SK-N-SH (cell line): ENCODE measurements at regions not wholly inside any gene's neighbourhood (a gene's known extent, or its start where the extent isn't known, plus 50 kb on each side); places are given as distances from the start of the nearest gene placed in this dataset.

Source experiments
- CTCF ChIA-PET: fragments of 300-600, 350-600 bp; formaldehyde crosslinking; extraction: SDS; loops from one replicate; lab custom pipeline; 2021; lab: Yijun Ruan, JAX
- POLR2A ChIA-PET: fragments of 350-600 bp; sonication (Branson Sonifier 250); formaldehyde crosslinking; extraction: SDS; loops from one replicate; lab custom pipeline; 2020; ENCODE audit warnings: antibody characterized with exemption, inconsistent platforms; lab: Yijun Ruan, JAX
- DNase-seq: peaks from one replicate; pipeline ENCODE4 v3.0.0; 2012
- H2AFZ ChIP-seq: fragments of 200-600 bp; sonication (generic); 2 replicates; pipeline ENCODE4 v1.8.1; 2016; ENCODE audit warnings: antibody characterized with exemption, mild to moderate bottlenecking, low read depth
- H3F3A ChIP-seq: fragments of 200-600 bp; sonication (generic); replicated peaks from 2 replicates; pipeline ENCODE3; 2016; ENCODE audit warnings: antibody characterized with exemption, mild to moderate bottlenecking; ENCODE audit not compliant: insufficient read depth
- H3K27ac ChIP-seq, 2 experiments: fragments of 200-500 bp in 1 of 2; fragments of 200-600 bp in 1 of 2; sonication (Bioruptor generic) in 1 of 2; sonication (generic), shearing (Covaris generic) in 1 of 2; 2 replicates each; pipeline versions ENCODE4 v1.5.1 to v1.6.1; 2014 to 2016; ENCODE audit warnings: low read depth in 2 of 2, inconsistent platforms in 1 of 2, low read length in 1 of 2, mild to moderate bottlenecking in 1 of 2, mixed read lengths in 1 of 2
- H3K27me3 ChIP-seq: fragments of 200-600 bp; sonication (generic), shearing (Covaris generic); 2 replicates; pipeline ENCODE4 v1.6.1; 2016; ENCODE audit warnings: mixed run types; ENCODE audit not compliant: insufficient read depth
- H3K36me3 ChIP-seq, 2 experiments: fragments of 200-500 bp in 1 of 2; fragments of 200-600 bp in 1 of 2; sonication (Bioruptor generic) in 1 of 2; sonication (generic) in 1 of 2; replicated peaks in 1 of 2; 2 replicates each; pipeline versions ENCODE3 to v1.5.1; 2014 to 2016; ENCODE audit warnings: low read length in 1 of 2, mild to moderate bottlenecking in 1 of 2; ENCODE audit not compliant: insufficient read depth in 2 of 2, control insufficient read depth in 1 of 2
- H3K4me1 ChIP-seq, 2 experiments: fragments of 200-500 bp in 1 of 2; fragments of 200-600 bp in 1 of 2; sonication (Bioruptor generic) in 1 of 2; sonication (generic), shearing (Covaris generic) in 1 of 2; 2 replicates each; pipeline versions ENCODE4 v1.5.1 to v1.6.1; 2014 to 2016; ENCODE audit warnings: low read depth in 1 of 2, low read length in 1 of 2, mixed run types in 1 of 2; ENCODE audit not compliant: insufficient read depth in 2 of 2, control insufficient read depth in 1 of 2
- H3K4me2 ChIP-seq: fragments of 200-600 bp; sonication (generic), shearing (Covaris generic); 2 replicates; pipeline ENCODE4 v1.6.1; 2017; ENCODE audit warnings: mixed run types
- H3K4me3 ChIP-seq, 2 experiments: fragments of 200-500 bp in 1 of 2; fragments of 200-600 bp in 1 of 2; sonication (Bioruptor generic) in 1 of 2; sonication (generic), shearing (Covaris generic) in 1 of 2; 2 replicates each; pipeline versions ENCODE4 v1.5.1 to v1.8.1; 2014 to 2016; ENCODE audit warnings: low read depth in 2 of 2, inconsistent platforms in 1 of 2, low read length in 1 of 2, mild to moderate bottlenecking in 1 of 2, mixed read lengths in 1 of 2, moderate library complexity in 1 of 2
- H3K79me2 ChIP-seq: fragments of 200-600 bp; sonication (generic); 2 replicates; pipeline ENCODE4 v1.8.1; 2017; ENCODE audit warnings: mild to moderate bottlenecking; ENCODE audit not compliant: insufficient read depth
- H3K9ac ChIP-seq: fragments of 200-600 bp; sonication (generic); 2 replicates; pipeline ENCODE4 v1.6.1; 2017; ENCODE audit warnings: mixed run types
- H3K9me2 ChIP-seq: fragments of 200-600 bp; sonication (generic); 2 replicates; pipeline ENCODE4 v1.6.1; 2017; ENCODE audit warnings: mixed run types
- H3K9me3 ChIP-seq: fragments of 200-600 bp; sonication (generic); 2 replicates; pipeline ENCODE4 v1.6.1; 2017; ENCODE audit warnings: mixed run types, mild to moderate bottlenecking, moderate library complexity
- H4K20me1 ChIP-seq: fragments of 200-600 bp; sonication (generic); 2 replicates; pipeline ENCODE4 v1.6.1; 2017; ENCODE audit warnings: mild to moderate bottlenecking, mixed run types; ENCODE audit not compliant: insufficient read depth
- CHD2 ChIP-seq: fragments of 150-350 bp; IDR thresholded peaks from 2 replicates; pipeline ENCODE4 v1.6.1; 2018; ENCODE audit warnings: low read length; ENCODE audit not compliant: partially characterized antibody
- ELF1 ChIP-seq: IDR thresholded peaks from 2 replicates; pipeline ENCODE4 v1.4.0; 2012
- FOSL2 ChIP-seq: IDR thresholded peaks from 2 replicates; pipeline ENCODE4 v1.4.0; 2012; ENCODE audit warnings: low read depth, mild to moderate bottlenecking, moderate library complexity, borderline replicate concordance
- FOXM1 ChIP-seq: IDR thresholded peaks from 2 replicates; pipeline ENCODE4 v1.4.0; 2012; ENCODE audit warnings: low read depth, mild to moderate bottlenecking
- GABPA ChIP-seq: IDR thresholded peaks from 2 replicates; pipeline ENCODE4 v1.4.0; 2012; ENCODE audit warnings: low read depth, mild to moderate bottlenecking
- GATA2 ChIP-seq: sonication (generic); formaldehyde crosslinking; IDR thresholded peaks from 2 replicates; pipeline ENCODE4 v1.5.0; 2020; ENCODE audit warnings: mild to moderate bottlenecking, missing genetic modification reagents
- JUND ChIP-seq: IDR thresholded peaks from 2 replicates; pipeline ENCODE4 v1.4.0; 2012
- RFX5 ChIP-seq: IDR thresholded peaks from 2 replicates; pipeline ENCODE4 v1.6.1; 2012; ENCODE audit warnings: mild to moderate bottlenecking, improper control_type of control experiment, low read length
- SIN3A ChIP-seq: IDR thresholded peaks from 2 replicates; pipeline ENCODE4 v1.6.1; 2012; ENCODE audit warnings: low read depth, mild to moderate bottlenecking, low read length, moderate library complexity, borderline replicate concordance
- TAF1 ChIP-seq: IDR thresholded peaks from 2 replicates; pipeline ENCODE4 v1.6.1; 2012; ENCODE audit warnings: low read depth, mild to moderate bottlenecking, low read length, moderate library complexity, borderline replicate concordance
- TCF12 ChIP-seq: IDR thresholded peaks from 2 replicates; pipeline ENCODE4 v1.4.0; 2012
- WGBS: methylation state at CpG from one replicate; pipeline ENCODE4 v1.1.6; 2017; ENCODE audit warnings: low lambda C conversion rate; 5-methylcytosine and 5-hydroxymethylcytosine counted together
- TF ChIP-seq, protein P1 (sequence below): IDR thresholded peaks from 2 replicates; pipeline ENCODE4 v1.4.0; 2012; ENCODE audit warnings: low read depth
- TF ChIP-seq, protein P2 (sequence below): fragments of 150-350 bp; IDR thresholded peaks from 2 replicates; pipeline ENCODE4 v1.6.1; 2016; ENCODE audit warnings: mild to moderate bottlenecking, low read depth, low read length
- TF ChIP-seq, protein P3 (sequence below): IDR thresholded peaks from 2 replicates; pipeline ENCODE4 v1.6.1; 2012; ENCODE audit warnings: mild to moderate bottlenecking, low read depth, low read length, moderate library complexity
- TF ChIP-seq, protein P4 (sequence below): IDR thresholded peaks from 2 replicates; pipeline ENCODE4; 2012

DNA sequence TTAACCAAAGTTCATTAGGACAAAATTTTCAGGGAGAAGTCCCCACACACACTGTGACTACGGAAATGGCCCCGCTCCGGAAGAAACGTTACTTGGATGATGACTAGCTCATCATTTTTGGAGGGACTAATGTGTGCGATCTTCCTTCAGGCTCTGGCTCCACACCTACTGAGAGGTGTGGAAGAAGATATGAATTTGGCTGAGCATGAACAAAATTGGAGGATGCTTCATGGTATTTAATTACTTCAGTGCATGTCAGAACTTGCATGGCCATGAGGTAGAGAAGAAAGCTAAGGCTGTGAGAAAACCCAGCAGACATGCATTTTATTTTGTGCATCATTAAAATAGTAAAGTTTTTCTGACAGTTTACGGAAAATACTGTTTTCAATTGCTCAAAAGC is 202.1 kb upstream of the TLE4 start:
- no peak overlapping the region for H3K4me2 ChIP-seq
- no peak overlapping the region for H3K4me3 ChIP-seq
- TF ChIP-seq FOXM1, result no peak
- TF ChIP-seq SIN3A, result no peak
- no peak for TF ChIP-seq JUND
- TF ChIP-seq FOSL2, result no peak
- TF ChIP-seq, protein P1, sequence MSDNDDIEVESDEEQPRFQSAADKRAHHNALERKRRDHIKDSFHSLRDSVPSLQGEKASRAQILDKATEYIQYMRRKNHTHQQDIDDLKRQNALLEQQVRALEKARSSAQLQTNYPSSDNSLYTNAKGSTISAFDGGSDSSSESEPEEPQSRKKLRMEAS, result no peak
- TF ChIP-seq, protein P2, sequence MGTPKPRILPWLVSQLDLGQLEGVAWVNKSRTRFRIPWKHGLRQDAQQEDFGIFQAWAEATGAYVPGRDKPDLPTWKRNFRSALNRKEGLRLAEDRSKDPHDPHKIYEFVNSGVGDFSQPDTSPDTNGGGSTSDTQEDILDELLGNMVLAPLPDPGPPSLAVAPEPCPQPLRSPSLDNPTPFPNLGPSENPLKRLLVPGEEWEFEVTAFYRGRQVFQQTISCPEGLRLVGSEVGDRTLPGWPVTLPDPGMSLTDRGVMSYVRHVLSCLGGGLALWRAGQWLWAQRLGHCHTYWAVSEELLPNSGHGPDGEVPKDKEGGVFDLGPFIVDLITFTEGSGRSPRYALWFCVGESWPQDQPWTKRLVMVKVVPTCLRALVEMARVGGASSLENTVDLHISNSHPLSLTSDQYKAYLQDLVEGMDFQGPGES, result no peak
- no peak for TF ChIP-seq CHD2
- no peak for TF ChIP-seq ELF1
- TF ChIP-seq, protein P3, sequence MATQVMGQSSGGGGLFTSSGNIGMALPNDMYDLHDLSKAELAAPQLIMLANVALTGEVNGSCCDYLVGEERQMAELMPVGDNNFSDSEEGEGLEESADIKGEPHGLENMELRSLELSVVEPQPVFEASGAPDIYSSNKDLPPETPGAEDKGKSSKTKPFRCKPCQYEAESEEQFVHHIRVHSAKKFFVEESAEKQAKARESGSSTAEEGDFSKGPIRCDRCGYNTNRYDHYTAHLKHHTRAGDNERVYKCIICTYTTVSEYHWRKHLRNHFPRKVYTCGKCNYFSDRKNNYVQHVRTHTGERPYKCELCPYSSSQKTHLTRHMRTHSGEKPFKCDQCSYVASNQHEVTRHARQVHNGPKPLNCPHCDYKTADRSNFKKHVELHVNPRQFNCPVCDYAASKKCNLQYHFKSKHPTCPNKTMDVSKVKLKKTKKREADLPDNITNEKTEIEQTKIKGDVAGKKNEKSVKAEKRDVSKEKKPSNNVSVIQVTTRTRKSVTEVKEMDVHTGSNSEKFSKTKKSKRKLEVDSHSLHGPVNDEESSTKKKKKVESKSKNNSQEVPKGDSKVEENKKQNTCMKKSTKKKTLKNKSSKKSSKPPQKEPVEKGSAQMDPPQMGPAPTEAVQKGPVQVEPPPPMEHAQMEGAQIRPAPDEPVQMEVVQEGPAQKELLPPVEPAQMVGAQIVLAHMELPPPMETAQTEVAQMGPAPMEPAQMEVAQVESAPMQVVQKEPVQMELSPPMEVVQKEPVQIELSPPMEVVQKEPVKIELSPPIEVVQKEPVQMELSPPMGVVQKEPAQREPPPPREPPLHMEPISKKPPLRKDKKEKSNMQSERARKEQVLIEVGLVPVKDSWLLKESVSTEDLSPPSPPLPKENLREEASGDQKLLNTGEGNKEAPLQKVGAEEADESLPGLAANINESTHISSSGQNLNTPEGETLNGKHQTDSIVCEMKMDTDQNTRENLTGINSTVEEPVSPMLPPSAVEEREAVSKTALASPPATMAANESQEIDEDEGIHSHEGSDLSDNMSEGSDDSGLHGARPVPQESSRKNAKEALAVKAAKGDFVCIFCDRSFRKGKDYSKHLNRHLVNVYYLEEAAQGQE, result no peak
- TF ChIP-seq GATA2 (CRISPR knock-in tag), result no peak
- no peak for TF ChIP-seq GABPA
- TF ChIP-seq RFX5, result no peak
- no peak for TF ChIP-seq TAF1
- no peak overlapping the region for H3K27ac ChIP-seq
- H3K36me3 ChIP-seq, result no peaks in the 10 kb centered on the region
- H3K4me1 ChIP-seq, result no peaks in the 10 kb centered on the region
- no peaks in the 10 kb centered on the region for H3K9me3 ChIP-seq
- H3K9me2 ChIP-seq, result no peaks in the 10 kb centered on the region
- H3F3A ChIP-seq, result no peaks in the 10 kb centered on the region
- ChIA-PET POLR2A (no interaction called here), CTCF (no interaction called here)
- no peak overlapping the region for H3K9ac ChIP-seq
- no peaks in the 10 kb centered on the region for H3K27me3 ChIP-seq
- WGBS, result 96% methylated on average over 6 of the region's 6 CpGs
- no peak overlapping the region for H2AFZ ChIP-seq
- H3K79me2 ChIP-seq, result no peaks in the 10 kb centered on the region
- no peaks in the 10 kb centered on the region for H4K20me1 ChIP-seq
- no peak for DNase-seq

DNA sequence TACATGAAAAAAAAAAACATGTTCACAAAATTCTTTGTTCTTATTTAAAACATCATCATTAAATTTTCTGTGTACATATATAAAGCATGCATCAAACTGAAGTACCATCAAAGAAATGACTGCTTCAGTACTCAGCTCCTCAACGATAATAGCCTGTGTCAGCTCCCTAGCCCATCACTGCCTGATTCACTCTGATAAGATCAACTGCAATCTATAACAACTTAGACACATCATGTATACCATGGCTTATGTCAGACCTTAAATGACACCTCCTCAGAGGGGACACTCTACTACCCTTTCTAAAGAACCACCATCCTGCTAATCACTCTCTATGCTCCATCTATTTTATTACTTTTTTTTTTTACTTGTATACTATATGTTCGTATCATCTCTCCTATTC is 200.5 kb upstream of the TLE4 start:
- H3K27me3 ChIP-seq, result no peaks in the 10 kb centered on the region
- no peak overlapping the region for H3K4me2 ChIP-seq
- no peaks in the 10 kb centered on the region for H3K36me3 ChIP-seq
- 83% methylated on average over 2 of the region's 2 CpGs for WGBS
- no peaks in the 10 kb centered on the region for H3K9me2 ChIP-seq
- H3K27ac ChIP-seq, result no peak overlapping the region
- no peaks in the 10 kb centered on the region for H3F3A ChIP-seq
- H4K20me1 ChIP-seq, result no peaks in the 10 kb centered on the region
- ChIA-PET CTCF (interaction anchor here (1.3 kb wide), 1 partner anchor 9 kb away, joined by 3 read pairs; no protein-coding TSS in a partner anchor), POLR2A (no interaction called here)
- no peaks in the 10 kb centered on the region for H3K9me3 ChIP-seq
- no peak overlapping the region for H3K9ac ChIP-seq
- no peak overlapping the region for H2AFZ ChIP-seq
- H3K79me2 ChIP-seq, result no peaks in the 10 kb centered on the region
- TF ChIP-seq TCF12 (0 out of 2 replicates have a peak, but pooled peaks have one; percentile 7), GATA2 (CRISPR knock-in tag) (no peak)
- TF ChIP-seq, protein P4, sequence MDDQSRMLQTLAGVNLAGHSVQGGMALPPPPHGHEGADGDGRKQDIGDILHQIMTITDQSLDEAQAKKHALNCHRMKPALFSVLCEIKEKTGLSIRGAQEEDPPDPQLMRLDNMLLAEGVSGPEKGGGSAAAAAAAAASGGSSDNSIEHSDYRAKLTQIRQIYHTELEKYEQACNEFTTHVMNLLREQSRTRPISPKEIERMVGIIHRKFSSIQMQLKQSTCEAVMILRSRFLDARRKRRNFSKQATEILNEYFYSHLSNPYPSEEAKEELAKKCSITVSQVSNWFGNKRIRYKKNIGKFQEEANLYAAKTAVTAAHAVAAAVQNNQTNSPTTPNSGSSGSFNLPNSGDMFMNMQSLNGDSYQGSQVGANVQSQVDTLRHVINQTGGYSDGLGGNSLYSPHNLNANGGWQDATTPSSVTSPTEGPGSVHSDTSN, result peak; percentile 60
- TF ChIP-seq, protein P1, result no peak
- no peak overlapping the region for H3K4me3 ChIP-seq
- H3K4me1 ChIP-seq, result no peaks in the 10 kb centered on the region
- DNase-seq, result no peak
